Stomach (tissue), 4 donors: ENCODE measurements at regions not wholly inside any gene's neighbourhood (a gene's known extent, or its start where the extent isn't known, plus 50 kb on each side); places are given as distances from the start of the nearest gene placed in this dataset.
A peak's percentile ranks its signal among the peaks of the same experiment; 100 is the strongest.

ENCODE experiments used
- CTCF ChIP-seq, 7 experiments: fragments of 450-650 bp in 4 of 7; fragments of 200-600 bp in 3 of 7; sonication (generic) in 3 of 7; IDR thresholded peaks; one replicate each; pipeline ENCODE4 v1.5.1; 2016 to 2019; ENCODE audit warnings: antibody characterized with exemption in 7 of 7, control low read depth in 2 of 7, mild to moderate bottlenecking in 1 of 7
- POLR2A ChIP-seq, 4 donors: fragments of 450-650 bp; IDR thresholded peaks; one replicate each; pipeline ENCODE4 v1.6.1; 2016; ENCODE audit warnings: antibody characterized with exemption in 4 of 4, control low read depth in 2 of 4, mild to moderate bottlenecking in 1 of 4, moderate library complexity in 1 of 4
- POLR2AphosphoS5 ChIP-seq, 3 donors: sonication (generic); formaldehyde crosslinking; IDR thresholded peaks; one replicate each; pipeline ENCODE4 v1.6.1; 2016; ENCODE audit warnings: antibody characterized with exemption in 3 of 3

GRCh38 chr14:28635387-28635786 lies 131.2 kb upstream of the FOXG1 start:
- TF ChIP-seq CTCF (IDR thresholded peaks at IDR 0.05) (peak in 3 of 7 experiments; percentile 23 to 33 (median 24)), POLR2AphosphoS5 (IDR thresholded peaks at IDR 0.05) (no peak), POLR2A (IDR thresholded peaks at IDR 0.05) (no peak)
